ENCODE measurements at regions not wholly inside any gene's neighbourhood (a gene's known extent, or its start where the extent isn't known, plus 50 kb on each side); places are given as distances from the start of the nearest gene placed in this dataset.

GRCh38 chr20:23206995-23207394, 120.9 kb upstream of the CD93 start:
- Histone ChIP-seq H3K27ac (ENCODE audit: low read length) (no peak overlapping the region), H3K27me3 (ENCODE audit: low read depth, low read length) (peaks cover 55% of the 10 kb centered on the region), H3K4me3 (ENCODE audit: low read length) (no peak overlapping the region), H3K4me1 (ENCODE audit: low read length) (no peaks in the 10 kb centered on the region), H3K4me2 (ENCODE audit: low read length) (no peak overlapping the region), H3K9me3 (ENCODE audit: insufficient read depth, low read length) (no peaks in the 10 kb centered on the region), H3K9ac (ENCODE audit: low read length) (no peak overlapping the region), H4K20me1 (ENCODE audit: insufficient read depth, low read length) (no peaks in the 10 kb centered on the region), H3K36me3 (replicated peaks; ENCODE audit: low read depth, low read length) (no peaks in the 10 kb centered on the region), H2AFZ (ENCODE audit: low read depth, low read length) (no peak overlapping the region), H3K79me2 (ENCODE audit: low read length) (no peaks in the 10 kb centered on the region)
- TF ChIP-seq CTCF (IDR thresholded peaks at IDR 0.05; ENCODE audit: low read depth, low read length) (no peak), EZH2phosphoT487 (IDR thresholded peaks at IDR 0.05; ENCODE audit: low read depth) (no peak)

- Histone ChIP-seq H3K4me1 (ENCODE audit: low read length) (peaks cover 4% of the 10 kb centered on the region), H3K4me3 (ENCODE audit: low read length) (no peak overlapping the region), H2AFZ (ENCODE audit: low read depth, low read length) (no peak overlapping the region), H3K9ac (ENCODE audit: low read length) (no peak overlapping the region), H3K79me2 (ENCODE audit: low read length) (no peaks in the 10 kb centered on the region), H3K9me3 (ENCODE audit: insufficient read depth, low read length) (no peaks in the 10 kb centered on the region), H3K27ac (ENCODE audit: low read length) (no peak overlapping the region), H4K20me1 (ENCODE audit: insufficient read depth, low read length) (no peaks in the 10 kb centered on the region), H3K27me3 (ENCODE audit: low read depth, low read length) (peaks cover 45% of the 10 kb centered on the region), H3K4me2 (ENCODE audit: low read length) (no peak overlapping the region), H3K36me3 (replicated peaks; ENCODE audit: low read depth, low read length) (no peaks in the 10 kb centered on the region)
- TF ChIP-seq EZH2phosphoT487 (IDR thresholded peaks at IDR 0.05; ENCODE audit: low read depth) (no peak), CTCF (IDR thresholded peaks at IDR 0.05; ENCODE audit: low read depth, low read length) (no peak)
These were observed 119.9 kb upstream of the CD93 start for GRCh38 chr20:23206061-23206460.

- H2AFZ ChIP-seq (ENCODE audit: low read depth, low read length) = no peak overlapping the region
- no peaks in the 10 kb centered on the region for H3K36me3 ChIP-seq (replicated peaks; ENCODE audit: low read depth, low read length)
- no peak overlapping the region for H3K9ac ChIP-seq (ENCODE audit: low read length)
- H3K27me3 ChIP-seq (ENCODE audit: low read depth, low read length) = peaks cover 42% of the 10 kb centered on the region
- no peak overlapping the region for H3K4me2 ChIP-seq (ENCODE audit: low read length)
- no peak overlapping the region for H3K4me3 ChIP-seq (ENCODE audit: low read length)
- H3K4me1 ChIP-seq (ENCODE audit: low read length) = peaks cover 8% of the 10 kb centered on the region
- TF ChIP-seq CTCF (IDR thresholded peaks at IDR 0.05; ENCODE audit: low read depth, low read length) (no peak), EZH2phosphoT487 (IDR thresholded peaks at IDR 0.05; ENCODE audit: low read depth) (no peak)
- H3K27ac ChIP-seq (ENCODE audit: low read length) = no peak overlapping the region
- H3K9me3 ChIP-seq (ENCODE audit: insufficient read depth, low read length) = no peaks in the 10 kb centered on the region
- H4K20me1 ChIP-seq (ENCODE audit: insufficient read depth, low read length) = no peaks in the 10 kb centered on the region
- no peaks in the 10 kb centered on the region for H3K79me2 ChIP-seq (ENCODE audit: low read length)
These were observed 119.5 kb upstream of the CD93 start for GRCh38 chr20:23205611-23206041.

GRCh38 chr20:23205211-23205610, 119.1 kb upstream of the CD93 start:
- H2AFZ ChIP-seq (ENCODE audit: low read depth, low read length) = no peak overlapping the region

More at GRCh38 chr20:23205211-23205610, 119.1 kb upstream of the CD93 start:
- H3K9me3 ChIP-seq (ENCODE audit: insufficient read depth, low read length) = no peaks in the 10 kb centered on the region
- TF ChIP-seq EZH2phosphoT487 (IDR thresholded peaks at IDR 0.05; ENCODE audit: low read depth) (no peak), CTCF (IDR thresholded peaks at IDR 0.05; ENCODE audit: low read depth, low read length) (no peak)
- H3K4me3 ChIP-seq (ENCODE audit: low read length) = no peak overlapping the region
- no peak overlapping the region for H3K27ac ChIP-seq (ENCODE audit: low read length)
- H3K9ac ChIP-seq (ENCODE audit: low read length) = no peak overlapping the region
- no peak overlapping the region for H3K4me2 ChIP-seq (ENCODE audit: low read length)
- H3K79me2 ChIP-seq (ENCODE audit: low read length) = no peaks in the 10 kb centered on the region
- no peaks in the 10 kb centered on the region for H3K36me3 ChIP-seq (replicated peaks; ENCODE audit: low read depth, low read length)
- peaks cover 38% of the 10 kb centered on the region for H3K27me3 ChIP-seq (ENCODE audit: low read depth, low read length)
- H3K4me1 ChIP-seq (ENCODE audit: low read length) = peaks cover 12% of the 10 kb centered on the region
- H4K20me1 ChIP-seq (ENCODE audit: insufficient read depth, low read length) = no peaks in the 10 kb centered on the region
